ENCODE measurements at regions not wholly inside any gene's neighbourhood (a gene's known extent, or its start where the extent isn't known, plus 50 kb on each side); places are given as distances from the start of the nearest gene placed in this dataset.

DNA sequence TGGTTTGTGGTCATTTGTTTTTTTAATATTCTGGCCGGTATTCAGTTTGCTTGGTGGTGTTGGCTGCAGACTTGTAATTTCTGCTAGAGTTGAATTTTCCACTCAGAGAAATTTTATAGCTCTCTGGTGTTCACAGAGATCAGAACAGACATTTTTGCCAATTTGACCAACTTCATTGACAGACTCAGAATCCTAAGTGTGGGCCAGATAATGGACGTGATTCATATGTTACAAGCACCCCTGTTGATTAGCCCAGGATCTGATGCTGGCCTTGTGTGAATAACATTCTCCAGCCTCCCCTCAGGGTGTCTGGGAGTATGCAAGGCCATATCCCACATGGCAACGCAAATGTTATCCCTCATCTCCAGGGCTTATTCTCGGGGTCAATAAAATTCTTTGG, 283.8 kb downstream of the C7orf25 start:
- Histone ChIP-seq H3K79me1 (ENCODE audit: low read depth, low read length) (no peaks in the 10 kb centered on the region), H3K23me2 (ENCODE audit: low read depth, low read length) (no peaks in the 10 kb centered on the region), H3K27me3 (replicated peaks in 1 of 4; ENCODE audit: control insufficient read depth in 3 of 4, extremely low read depth in 1 of 4, insufficient read depth in 3 of 4, low read length in 3 of 4) (no peaks in the 10 kb centered on the region), H3K23ac (ENCODE audit: insufficient read length) (no peak overlapping the region), H2BK12ac (ENCODE audit: low read depth, low read length) (no peak overlapping the region), H3K4me1 (replicated peaks in 1 of 4; ENCODE audit: control insufficient read depth in 3 of 4, insufficient read depth in 4 of 4, low read length in 3 of 4) (no peaks in the 10 kb centered on the region), H3K4ac (replicated peaks; ENCODE audit: insufficient read length, low read depth, low read length) (no peak overlapping the region), H4K91ac (replicated peaks; ENCODE audit: insufficient read length, low read length) (no peak overlapping the region), H3K4me2 (ENCODE audit: insufficient read depth in 1 of 2, low read depth in 2 of 2, low read length in 2 of 2) (no peak overlapping the region), H4K5ac (ENCODE audit: insufficient read length, low read depth, low read length) (no peak overlapping the region), H3K9me3 (ENCODE audit: insufficient read depth in 2 of 2, low read depth in 1 of 2, low read length in 1 of 2) (no peaks in the 10 kb centered on the region), H3K4me3 (ENCODE audit: extremely low read depth in 1 of 4, insufficient read depth in 2 of 4, low read depth in 3 of 4, low read length in 4 of 4) (no peak overlapping the region), H3K9ac (replicated peaks in 1 of 4; ENCODE audit: extremely low read depth in 1 of 4, low read depth in 3 of 4, low read length in 3 of 4) (no peak overlapping the region), H4K20me1 (replicated peaks in 1 of 2; ENCODE audit: control insufficient read depth in 1 of 2, insufficient read depth in 2 of 2, low read length in 2 of 2) (no peaks in the 10 kb centered on the region), H3K27ac (ENCODE audit: low read depth, low read length) (no peak overlapping the region), H3K18ac (ENCODE audit: extremely low read depth, low read length) (no peak overlapping the region), H2BK5ac (ENCODE audit: low read depth, low read length) (no peak overlapping the region), H3K79me2 (ENCODE audit: control insufficient read depth in 1 of 2, insufficient read depth in 2 of 2, low read length in 2 of 2) (no peaks in the 10 kb centered on the region), H4K8ac (ENCODE audit: extremely low read depth, insufficient read depth, low read length) (no peak overlapping the region), H3K14ac (ENCODE audit: insufficient read length) (no peak overlapping the region), H2AK5ac (ENCODE audit: low read depth, low read length) (no peak overlapping the region), H2AFZ (ENCODE audit: low read length) (no peak overlapping the region), H2BK15ac (ENCODE audit: low read length) (no peak overlapping the region), H2BK120ac (replicated peaks; ENCODE audit: low read depth, low read length) (no peak overlapping the region), H2BK20ac (ENCODE audit: low read length) (no peak overlapping the region), H3K56ac (replicated peaks; ENCODE audit: insufficient read length, low read depth, low read length) (no peak overlapping the region), H3K36me3 (ENCODE audit: control insufficient read depth in 2 of 4, insufficient read depth in 4 of 4, low read length in 3 of 4) (no peaks in the 10 kb centered on the region)
- CTCF ChIA-PET (ENCODE audit: partially characterized antibody) = no interaction called here
- WGBS, 2 experiments (ENCODE audit: extremely low coverage in 1 of 2, insufficient coverage in 1 of 2, insufficient read length in 1 of 2, insufficient replicate concordance in 2 of 2, low coverage in 1 of 2, low lambda C conversion rate in 2 of 2, missing lambda C conversion rate in 1 of 2) = 91% methylated on average over 4 of the region's 4 CpGs; no CpG with 5 or more reads in 1 of the 2 experiments
- no peak for DNase-seq (ENCODE audit: low read depth in 1 of 2, low spot score in 2 of 2)
- POLR2A ChIA-PET (ENCODE audit: partially characterized antibody) = no interaction called here
- no peak for TF ChIP-seq RBBP5 (IDR thresholded peaks at IDR 0.05; ENCODE audit: borderline replicate concordance, low read depth, low read length)
- TF ChIP-seq KDM4A (IDR thresholded peaks at IDR 0.05; ENCODE audit: low read depth, low read length, severe bottlenecking) = no peak
- no peak for TF ChIP-seq SIX5 (IDR thresholded peaks at IDR 0.05; ENCODE audit: low read depth, low read length)
- TF ChIP-seq SUZ12 (IDR thresholded peaks at IDR 0.05; ENCODE audit: low read length) = no peak
- no peak for TF ChIP-seq ATF3 (IDR thresholded peaks at IDR 0.05; ENCODE audit: insufficient read depth, low read depth, low read length)
- TF ChIP-seq GABPA (IDR thresholded peaks at IDR 0.05; ENCODE audit: borderline replicate concordance, insufficient read depth, low read length) = no peak
- no peak for TF ChIP-seq HDAC6 (IDR thresholded peaks at IDR 0.05; ENCODE audit: low read depth, low read length)
- TF ChIP-seq EGR1 (IDR thresholded peaks at IDR 0.05; ENCODE audit: borderline replicate concordance, low read depth, low read length) = no peak
- no peak for TF ChIP-seq TAF1 (IDR thresholded peaks at IDR 0.05; ENCODE audit: low read depth, low read length)
- no peak for TF ChIP-seq CHD2 (IDR thresholded peaks at IDR 0.05; ENCODE audit: low read length)
- no peak for TF ChIP-seq BACH1 (IDR thresholded peaks at IDR 0.05; ENCODE audit: low read length)
- no peak for TF ChIP-seq NRF1 (IDR thresholded peaks at IDR 0.05; ENCODE audit: low read depth, low read length)
- no peak for TF ChIP-seq HDAC2 (IDR thresholded peaks at IDR 0.05; ENCODE audit: borderline replicate concordance in 1 of 2, low read depth in 2 of 2, low read length in 2 of 2)
- no peak for FAIRE-seq

All from H1 (cell line).